Subcutaneous abdominal adipose tissue (tissue), 5 donors: ENCODE measurements at regions not wholly inside any gene's neighbourhood (a gene's known extent, or its start where the extent isn't known, plus 50 kb on each side); places are given as distances from the start of the nearest gene placed in this dataset.

Experiments
- H3K27ac ChIP-seq: one replicate; pipeline ENCODE4 v1.7.0; 2013; ENCODE audit warnings: low read depth, mild to moderate bottlenecking, inconsistent platforms, low read length, moderate library complexity
- H3K27me3 ChIP-seq, 5 donors: one replicate each; pipeline ENCODE4 v1.7.0; 2013; ENCODE audit warnings: low read length in 5 of 5, inconsistent platforms in 1 of 5; ENCODE audit not compliant: control insufficient read depth in 5 of 5, insufficient read depth in 4 of 5
- H3K36me3 ChIP-seq, 5 donors: one replicate each; pipeline ENCODE4 v1.7.0; 2013; ENCODE audit warnings: low read length in 5 of 5; ENCODE audit not compliant: control insufficient read depth in 5 of 5, insufficient read depth in 5 of 5
- H3K4me1 ChIP-seq, 5 donors: one replicate each; pipeline ENCODE4 v1.7.0; 2013; ENCODE audit warnings: low read length in 5 of 5, mild to moderate bottlenecking in 3 of 5, moderate library complexity in 1 of 5; ENCODE audit not compliant: control insufficient read depth in 5 of 5, insufficient read depth in 5 of 5
- H3K4me3 ChIP-seq, 5 donors: one replicate each; pipeline ENCODE4 v1.7.0; 2013; ENCODE audit warnings: low read length in 5 of 5, low read depth in 1 of 5
- H3K9ac ChIP-seq, 5 donors: one replicate each; pipeline ENCODE4 v1.7.0; 2013; ENCODE audit warnings: low read length in 5 of 5, mild to moderate bottlenecking in 4 of 5, moderate library complexity in 3 of 5
- H3K9me3 ChIP-seq, 5 donors: one replicate each; pipeline ENCODE4 v1.7.0; 2013; ENCODE audit warnings: low read length in 5 of 5; ENCODE audit not compliant: control insufficient read depth in 5 of 5
- donor health status: healthy.
- donor health status: healthy.
- donor health status: healthy.
- donor health status: healthy.
- donor health status: healthy.

- H3K4me1 ChIP-seq: no peaks in the 10 kb centered on the region
- H3K36me3 ChIP-seq: no peaks in the 10 kb centered on the region
- H3K27ac ChIP-seq: no peak overlapping the region
- H3K4me3 ChIP-seq: no peak overlapping the region
- no peak overlapping the region for H3K9ac ChIP-seq
- H3K27me3 ChIP-seq: no peaks in the 10 kb centered on the region
- peaks cover 0 to 10% (median 3%) of the 10 kb centered on the region in 5 donors for H3K9me3 ChIP-seq
Observed at GRCh38 chr3:96169111-96169766, 645.2 kb upstream of the EPHA6 start.

- Histone ChIP-seq H3K4me1 (no peaks in the 10 kb centered on the region), H3K4me3 (no peak overlapping the region), H3K9ac (no peak overlapping the region), H3K9me3 (peaks cover 0 to 10% (median 3%) of the 10 kb centered on the region in 5 donors), H3K36me3 (no peaks in the 10 kb centered on the region), H3K27ac (no peak overlapping the region), H3K27me3 (no peaks in the 10 kb centered on the region)
Observed at GRCh38 chr3:96172917-96173316, 641.5 kb upstream of the EPHA6 start.

- H3K4me1 ChIP-seq: no peaks in the 10 kb centered on the region
- H3K9me3 ChIP-seq: peaks cover 0 to 7% (median 0%) of the 10 kb centered on the region in 5 donors
- no peak overlapping the region for H3K27ac ChIP-seq
- H3K4me3 ChIP-seq: no peak overlapping the region
- H3K27me3 ChIP-seq: no peaks in the 10 kb centered on the region
- H3K36me3 ChIP-seq: no peaks in the 10 kb centered on the region
- H3K9ac ChIP-seq: no peak overlapping the region
Observed at GRCh38 chr3:96175500-96175899, 638.9 kb upstream of the EPHA6 start.

GRCh38 chr3:96182756-96183155 is 631.6 kb upstream of the EPHA6 start:
- Histone ChIP-seq H3K4me1 (no peaks in the 10 kb centered on the region), H3K4me3 (no peak overlapping the region), H3K9me3 (no peaks in the 10 kb centered on the region), H3K9ac (no peak overlapping the region), H3K36me3 (no peaks in the 10 kb centered on the region), H3K27ac (no peak overlapping the region), H3K27me3 (no peaks in the 10 kb centered on the region)

- Histone ChIP-seq H3K27me3 (no peaks in the 10 kb centered on the region), H3K4me1 (no peaks in the 10 kb centered on the region), H3K9ac (no peak overlapping the region), H3K9me3 (no peaks in the 10 kb centered on the region), H3K4me3 (no peak overlapping the region), H3K36me3 (no peaks in the 10 kb centered on the region), H3K27ac (no peak overlapping the region)
Observed at GRCh38 chr3:96183871-96184270, 630.5 kb upstream of the EPHA6 start.

- H3K27ac ChIP-seq: no peak overlapping the region
- H3K9ac ChIP-seq: no peak overlapping the region
- H3K4me1 ChIP-seq: no peaks in the 10 kb centered on the region
- H3K9me3 ChIP-seq: peaks cover 0 to 3% (median 0%) of the 10 kb centered on the region in 5 donors
- H3K27me3 ChIP-seq: no peaks in the 10 kb centered on the region
- H3K4me3 ChIP-seq: no peak overlapping the region
- H3K36me3 ChIP-seq: no peaks in the 10 kb centered on the region
Observed at GRCh38 chr3:96190024-96190616, 624.3 kb upstream of the EPHA6 start.

GRCh38 chr3:96192966-96193550 is 621.3 kb upstream of the EPHA6 start:
- peaks cover 0 to 3% (median 0%) of the 10 kb centered on the region in 5 donors for H3K9me3 ChIP-seq
- no peaks in the 10 kb centered on the region for H3K27me3 ChIP-seq
- H3K27ac ChIP-seq: no peak overlapping the region
- H3K4me1 ChIP-seq: no peaks in the 10 kb centered on the region
- H3K4me3 ChIP-seq: no peak overlapping the region
- H3K9ac ChIP-seq: no peak overlapping the region
- no peaks in the 10 kb centered on the region for H3K36me3 ChIP-seq

- Histone ChIP-seq H3K27ac (no peak overlapping the region), H3K4me1 (peaks cover 0 to 9% (median 0%) of the 10 kb centered on the region in 5 donors), H3K9ac (no peak overlapping the region), H3K4me3 (no peak overlapping the region), H3K9me3 (peaks cover 0 to 7% (median 0%) of the 10 kb centered on the region in 5 donors), H3K27me3 (no peaks in the 10 kb centered on the region), H3K36me3 (no peaks in the 10 kb centered on the region)
Observed at GRCh38 chr3:96200897-96201296, 613.5 kb upstream of the EPHA6 start.

- Histone ChIP-seq H3K4me3 (no peak overlapping the region), H3K9ac (no peak overlapping the region), H3K36me3 (no peaks in the 10 kb centered on the region), H3K27ac (no peak overlapping the region), H3K27me3 (no peaks in the 10 kb centered on the region), H3K4me1 (peaks cover 0 to 9% (median 0%) of the 10 kb centered on the region in 5 donors), H3K9me3 (peaks cover 0 to 7% (median 0%) of the 10 kb centered on the region in 5 donors)
Observed at GRCh38 chr3:96201463-96201862, 612.9 kb upstream of the EPHA6 start.

GRCh38 chr3:96202181-96202580 is 612.2 kb upstream of the EPHA6 start:
- no peak overlapping the region for H3K27ac ChIP-seq
- no peak overlapping the region for H3K9ac ChIP-seq
- H3K4me1 ChIP-seq: peaks cover 0 to 9% (median 0%) of the 10 kb centered on the region in 5 donors
- H3K4me3 ChIP-seq: no peak overlapping the region
- H3K27me3 ChIP-seq: no peaks in the 10 kb centered on the region
- no peaks in the 10 kb centered on the region for H3K36me3 ChIP-seq
- peaks cover 0 to 7% (median 0%) of the 10 kb centered on the region in 5 donors for H3K9me3 ChIP-seq
